ENCODE measurements at regions not wholly inside any gene's neighbourhood (a gene's known extent, or its start where the extent isn't known, plus 50 kb on each side); places are given as distances from the start of the nearest gene placed in this dataset.

DNA sequence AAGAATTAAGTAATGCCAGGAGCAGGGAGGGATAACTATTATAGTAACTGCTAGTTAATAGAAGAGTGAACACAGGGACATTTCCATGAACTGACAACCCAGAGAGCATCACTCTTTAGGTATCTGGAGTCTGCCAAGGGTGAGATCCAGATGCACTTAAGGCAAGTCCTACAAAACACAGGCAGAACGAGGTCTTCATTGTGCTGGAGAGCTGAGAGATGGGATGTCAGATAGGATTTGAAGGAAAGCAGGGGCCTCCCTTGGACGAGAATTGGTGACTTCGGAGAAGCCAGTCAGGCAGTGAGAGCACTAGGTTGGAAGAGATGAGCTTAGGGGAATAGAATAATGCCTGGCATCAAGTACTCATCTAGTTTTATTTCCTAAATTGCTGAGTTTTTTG lies 684.5 kb downstream of the GATA3 start:
- ATAC-seq (no peak), DNase-seq (no peak)
- TF ChIP-seq, protein P1, sequence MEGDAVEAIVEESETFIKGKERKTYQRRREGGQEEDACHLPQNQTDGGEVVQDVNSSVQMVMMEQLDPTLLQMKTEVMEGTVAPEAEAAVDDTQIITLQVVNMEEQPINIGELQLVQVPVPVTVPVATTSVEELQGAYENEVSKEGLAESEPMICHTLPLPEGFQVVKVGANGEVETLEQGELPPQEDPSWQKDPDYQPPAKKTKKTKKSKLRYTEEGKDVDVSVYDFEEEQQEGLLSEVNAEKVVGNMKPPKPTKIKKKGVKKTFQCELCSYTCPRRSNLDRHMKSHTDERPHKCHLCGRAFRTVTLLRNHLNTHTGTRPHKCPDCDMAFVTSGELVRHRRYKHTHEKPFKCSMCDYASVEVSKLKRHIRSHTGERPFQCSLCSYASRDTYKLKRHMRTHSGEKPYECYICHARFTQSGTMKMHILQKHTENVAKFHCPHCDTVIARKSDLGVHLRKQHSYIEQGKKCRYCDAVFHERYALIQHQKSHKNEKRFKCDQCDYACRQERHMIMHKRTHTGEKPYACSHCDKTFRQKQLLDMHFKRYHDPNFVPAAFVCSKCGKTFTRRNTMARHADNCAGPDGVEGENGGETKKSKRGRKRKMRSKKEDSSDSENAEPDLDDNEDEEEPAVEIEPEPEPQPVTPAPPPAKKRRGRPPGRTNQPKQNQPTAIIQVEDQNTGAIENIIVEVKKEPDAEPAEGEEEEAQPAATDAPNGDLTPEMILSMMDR (IDR thresholded peaks at IDR 0.05) = no peak
- Histone ChIP-seq H3K9me3 (no peaks in the 10 kb centered on the region), H3K27me3 (no peaks in the 10 kb centered on the region), H3K4me1 (no peaks in the 10 kb centered on the region), H3K4me3 (no peak overlapping the region), H3K27ac (no peak overlapping the region), H3K36me3 (no peaks in the 10 kb centered on the region)
- intact Hi-C loops (cut with DNase I) = no loop called here

DNA sequence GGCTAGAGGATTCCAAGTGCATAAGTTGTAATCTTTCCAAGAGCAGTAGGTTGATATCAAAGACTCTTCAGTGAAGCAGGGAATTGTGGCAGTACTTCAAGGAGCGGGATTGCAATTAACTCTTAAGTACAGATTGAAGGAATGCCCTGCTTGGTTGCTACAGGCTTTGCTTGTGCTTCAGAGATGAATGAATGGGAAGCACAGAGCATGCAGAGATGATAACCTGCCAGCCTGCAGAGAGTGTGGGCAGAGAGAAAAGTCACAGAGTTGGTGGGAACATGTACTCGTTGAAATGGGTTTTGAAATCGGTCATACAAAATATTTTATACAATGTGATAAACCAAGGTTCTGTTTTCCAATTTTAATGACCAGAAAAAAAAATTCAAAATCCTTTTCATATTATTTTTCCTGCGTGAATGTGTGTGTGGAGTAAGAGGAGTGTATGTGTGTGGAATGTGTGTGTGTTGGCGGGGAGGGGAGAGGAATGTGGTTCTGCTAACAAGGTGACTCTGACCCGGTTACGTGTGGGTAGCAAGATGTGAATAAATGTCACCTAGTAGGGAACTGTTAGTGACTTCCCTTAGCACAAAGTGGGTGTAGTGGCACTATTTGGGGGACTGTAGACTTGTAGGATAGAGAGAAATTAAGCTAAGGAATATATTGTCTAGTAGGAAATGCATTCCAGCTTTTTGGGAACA lies 697.8 kb downstream of the GATA3 start:
- intact Hi-C loops (cut with DNase I) = no loop called here
- H3K4me3 ChIP-seq = no peak overlapping the region
- no peak for DNase-seq

DNA sequence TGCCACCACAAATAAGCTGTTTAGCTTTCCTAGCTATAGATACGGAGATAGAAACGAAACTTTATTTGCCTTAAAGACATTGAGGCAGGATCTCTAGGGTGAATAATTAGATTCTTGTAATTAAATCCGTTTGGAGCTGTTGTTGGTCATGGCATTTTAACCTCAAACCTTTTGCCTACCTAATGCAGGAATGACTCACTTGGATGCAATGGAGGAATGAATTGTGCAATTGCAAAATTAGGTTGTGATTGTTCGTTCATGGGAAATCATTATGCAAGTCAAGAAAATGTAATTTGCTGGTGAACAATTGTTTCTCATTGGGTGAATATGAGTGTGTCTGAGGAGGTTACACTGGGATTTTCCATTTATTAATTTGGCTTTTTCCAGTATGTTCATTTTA lies 703.5 kb downstream of the GATA3 start:
- no peak for DNase-seq
- no peak overlapping the region for H3K27ac ChIP-seq

More for the DNA sequence above, 697.8 kb downstream of the GATA3 start:
- Histone ChIP-seq H3K36me3 (no peaks in the 10 kb centered on the region), H3K4me1 (no peaks in the 10 kb centered on the region), H3K9me3 (no peaks in the 10 kb centered on the region), H3K27ac (no peak overlapping the region), H3K27me3 (peaks cover 2% of the 10 kb centered on the region)
- peak; percentile 29 for ATAC-seq
- TF ChIP-seq, protein P1 (IDR thresholded peaks at IDR 0.05) = no peak

DNA sequence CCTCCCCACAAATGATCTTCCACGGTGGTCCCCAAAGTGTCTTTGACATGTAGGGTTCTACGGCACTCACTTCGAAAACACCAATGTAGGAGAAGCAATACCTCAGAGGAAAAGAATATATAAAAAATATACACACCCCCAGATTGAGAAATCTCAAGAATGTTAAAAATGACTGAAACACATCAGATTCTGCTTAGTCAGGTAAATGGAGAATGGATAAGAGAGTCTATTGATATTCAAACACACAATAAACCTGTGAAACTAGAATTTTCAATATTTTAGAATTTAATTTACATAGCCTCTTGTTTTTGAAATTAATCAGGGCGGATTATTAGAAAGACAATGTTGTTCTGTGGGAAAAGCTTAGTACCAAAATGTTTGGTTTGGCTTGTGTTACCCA lies 712.4 kb downstream of the GATA3 start:
- no peak overlapping the region for H3K27ac ChIP-seq
- H3K4me3 ChIP-seq = no peak overlapping the region
- no peaks in the 10 kb centered on the region for H3K4me1 ChIP-seq
- ATAC-seq = no peak
- intact Hi-C loops (cut with DNase I) = no loop called here
- H3K9me3 ChIP-seq = no peaks in the 10 kb centered on the region
- no peaks in the 10 kb centered on the region for H3K36me3 ChIP-seq
- H3K27me3 ChIP-seq = no peaks in the 10 kb centered on the region
- TF ChIP-seq, protein P1 (IDR thresholded peaks at IDR 0.05) = no peak
- DNase-seq = no peak

More for the DNA sequence above, 703.5 kb downstream of the GATA3 start:
- intact Hi-C loops (cut with DNase I) = no loop called here
- H3K36me3 ChIP-seq = no peaks in the 10 kb centered on the region
- ATAC-seq = no peak
- H3K27me3 ChIP-seq = peaks cover 2% of the 10 kb centered on the region
- TF ChIP-seq, protein P1 (IDR thresholded peaks at IDR 0.05) = no peak
- no peak overlapping the region for H3K4me3 ChIP-seq
- H3K9me3 ChIP-seq = no peaks in the 10 kb centered on the region
- no peaks in the 10 kb centered on the region for H3K4me1 ChIP-seq

DNA sequence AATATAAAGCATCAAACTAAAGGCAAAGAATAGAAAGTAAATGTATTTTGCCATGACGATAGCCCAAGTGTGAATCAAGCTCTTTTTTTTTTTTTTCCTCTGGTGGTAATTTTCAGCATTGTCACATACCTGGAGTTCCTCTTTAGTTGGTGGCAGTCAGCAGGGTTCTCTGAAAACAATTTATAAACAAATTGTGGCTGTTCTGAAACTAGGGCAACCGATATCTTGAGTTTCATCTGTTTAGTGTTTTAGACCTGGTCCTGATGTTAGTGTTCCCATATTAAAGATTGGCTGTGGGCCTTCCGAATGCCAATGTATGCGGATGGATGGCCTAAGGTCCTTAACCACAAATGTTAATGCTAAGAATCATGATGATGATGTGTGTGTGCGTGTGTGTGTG lies 713.1 kb downstream of the GATA3 start:
- Histone ChIP-seq H3K27ac (no peak overlapping the region), H3K4me1 (no peaks in the 10 kb centered on the region), H3K9me3 (no peaks in the 10 kb centered on the region), H3K27me3 (no peaks in the 10 kb centered on the region), H3K36me3 (no peaks in the 10 kb centered on the region), H3K4me3 (no peak overlapping the region)
- TF ChIP-seq, protein P1 (IDR thresholded peaks at IDR 0.05) = no peak
- intact Hi-C loops (cut with DNase I) = no loop called here
- no peak for DNase-seq
- no peak for ATAC-seq

DNA sequence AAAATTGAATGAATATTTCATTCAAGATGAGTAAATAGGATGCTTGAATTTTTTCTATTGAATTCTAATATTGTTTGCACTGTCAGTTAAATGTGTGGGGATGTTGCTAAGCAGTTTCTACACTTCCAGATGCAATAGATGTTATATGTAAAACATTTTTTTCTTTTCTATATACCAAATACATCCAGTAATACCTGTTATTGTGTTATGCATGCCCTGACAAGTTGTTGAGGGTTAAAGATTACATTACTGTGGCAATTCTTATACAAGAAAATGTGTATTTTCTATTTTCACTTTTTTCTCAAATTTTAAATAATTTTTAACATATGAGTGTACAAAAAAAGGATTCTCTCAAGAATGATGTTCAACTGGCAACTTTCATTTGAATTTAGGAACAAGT lies 713.9 kb downstream of the GATA3 start:
- H3K9me3 ChIP-seq = no peaks in the 10 kb centered on the region
- DNase-seq (no peak), ATAC-seq (no peak)
- TF ChIP-seq, protein P1 (IDR thresholded peaks at IDR 0.05) = no peak
- H3K4me3 ChIP-seq = no peak overlapping the region
- no peaks in the 10 kb centered on the region for H3K27me3 ChIP-seq
- H3K36me3 ChIP-seq = no peaks in the 10 kb centered on the region
- intact Hi-C loops (cut with DNase I) = no loop called here
- no peaks in the 10 kb centered on the region for H3K4me1 ChIP-seq
- no peak overlapping the region for H3K27ac ChIP-seq
